T-cell (primary cell): ENCODE measurements at regions not wholly inside any gene's neighbourhood (a gene's known extent, or its start where the extent isn't known, plus 50 kb on each side); places are given as distances from the start of the nearest gene placed in this dataset.
"Not testable (repeated sequence)": the region's sequence is repeated elsewhere in the genome, so short reads cannot be mapped to it uniquely, and the experiment has no call there.

Experiments used
- ATAC-seq, 4 experiments: fragments of 200-7000 bp in 3 of 4; fragments of 150-1000 bp in 1 of 4; cut with Tn5 transposase; replicated peaks in 1 of 4; 1 replicate in 3 of 4; 2 replicates in 1 of 4; pipeline ENCODE4 v1.10.0; 2021; ENCODE audit warnings: moderate library complexity in 3 of 4, mild to moderate bottlenecking in 2 of 4, moderate number of reproducible peaks in 1 of 4
- CTCF ChIA-PET, 2 donors: fragments of 300-600 bp; sonication (Branson Sonifier 250); formaldehyde crosslinking; loops; one replicate each; lab custom pipeline; 2022; ENCODE audit warnings: antibody characterized with exemption in 2 of 2; lab: Charles Lee
- POLR2A ChIA-PET, 2 donors: fragments of 300-600 bp; sonication (Branson Sonifier 250); formaldehyde crosslinking; loops; one replicate each; lab custom pipeline; 2022; ENCODE audit warnings: antibody characterized with exemption in 2 of 2; lab: Charles Lee
- DNase-seq, 35 experiments: peaks; one replicate each; pipeline versions ENCODE4 v3.0.0 to v3.0.0-alpha.2; 2013 to 2023
- H3K27ac ChIP-seq: one replicate; pipeline ENCODE4 v1.5.1; 2013; ENCODE audit warnings: low read length
- H3K27me3 ChIP-seq, 2 experiments: replicated peaks in 1 of 2; 1 replicate in 1 of 2; 2 replicates in 1 of 2; pipeline versions ENCODE4 v1.6.1 to v1.7.0; 2013; ENCODE audit warnings: low read length in 1 of 2, mixed read lengths in 1 of 2; ENCODE audit not compliant: control insufficient read depth in 2 of 2, insufficient read depth in 2 of 2; ENCODE audit errors: extremely low read depth in 1 of 2
- H3K36me3 ChIP-seq, 2 donors: 1 replicate in 1 of 2; 2 replicates in 1 of 2; pipeline versions ENCODE4 v1.6.1 to v1.7.0; 2013; ENCODE audit warnings: low read length in 1 of 2; ENCODE audit not compliant: control insufficient read depth in 2 of 2, insufficient read depth in 1 of 2; ENCODE audit errors: extremely low read depth in 1 of 2
- H3K4me1 ChIP-seq, 2 experiments: 1 replicate in 1 of 2; 2 replicates in 1 of 2; pipeline versions ENCODE4 v1.6.1 to v1.7.0; 2013; ENCODE audit warnings: low read length in 2 of 2, mixed read lengths in 1 of 2; ENCODE audit not compliant: insufficient read depth in 2 of 2, control insufficient read depth in 1 of 2; ENCODE audit errors: extremely low read depth in 1 of 2
- H3K4me3 ChIP-seq, 2 donors: 1 replicate in 1 of 2; 2 replicates in 1 of 2; pipeline versions ENCODE4 v1.5.1 to v1.7.0; 2013; ENCODE audit warnings: mild to moderate bottlenecking in 2 of 2, low read length in 1 of 2, moderate library complexity in 1 of 2; ENCODE audit not compliant: control insufficient read depth in 1 of 2; ENCODE audit errors: extremely low read depth in 1 of 2
- H3K9me3 ChIP-seq: 2 replicates; pipeline ENCODE4 v1.7.0; 2013
- H3K27ac Mint-ChIP-seq, 2 donors: one replicate each; pipeline ENCODE4 v1.8.0; 2020 to 2021; ENCODE audit warnings: mild to moderate bottlenecking in 2 of 2, mixed read lengths in 2 of 2
- H3K27me3 Mint-ChIP-seq, 2 donors: one replicate each; pipeline ENCODE4 v1.8.0; 2021 to 2022; ENCODE audit warnings: mixed read lengths in 2 of 2
- H3K36me3 Mint-ChIP-seq: one replicate; pipeline ENCODE4 v1.8.0; 2021; ENCODE audit warnings: mixed read lengths
- H3K4me1 Mint-ChIP-seq, 3 donors: one replicate each; pipeline ENCODE4 v1.8.0; 2020 to 2022; ENCODE audit warnings: mixed read lengths in 3 of 3, mild to moderate bottlenecking in 1 of 3
- H3K4me3 Mint-ChIP-seq, 3 donors: one replicate each; pipeline ENCODE4 v1.8.0; 2020 to 2022; ENCODE audit warnings: mild to moderate bottlenecking in 3 of 3, mixed read lengths in 3 of 3, moderate library complexity in 3 of 3
- H3K9me3 Mint-ChIP-seq, 3 donors: one replicate each; pipeline ENCODE4 v1.8.0; 2020 to 2022; ENCODE audit warnings: mixed read lengths in 3 of 3
- WGBS: methylation state at CpG from one replicate; pipeline ENCODE4 v1.1.5; 2013; ENCODE audit warnings: missing lambda C conversion rate; ENCODE audit not compliant: insufficient coverage; 5-methylcytosine and 5-hydroxymethylcytosine counted together

GRCh38 chr2:132360964-132361363, 55.6 kb upstream of the GPR39 start:
- CTCF ChIA-PET, ATAC-seq, POLR2A ChIA-PET, H3K4me1 ChIP-seq, H3K4me3 ChIP-seq, H3K27me3 Mint-ChIP-seq, H3K27ac ChIP-seq, H3K27ac Mint-ChIP-seq, H3K4me3 Mint-ChIP-seq, H3K27me3 ChIP-seq, H3K36me3 ChIP-seq, H3K36me3 Mint-ChIP-seq, DNase-seq, H3K9me3 ChIP-seq, H3K4me1 Mint-ChIP-seq: not testable (repeated sequence)
- WGBS, result 73% methylated on average over 13 of the region's 19 CpGs
- H3K9me3 Mint-ChIP-seq, result peaks cover 6 to 14% (median 13%) of the 10 kb centered on the region in 3 donors

GRCh38 chr2:132361498-132361897, 55.1 kb upstream of the GPR39 start:
- H3K27ac ChIP-seq, DNase-seq, H3K27me3 ChIP-seq, CTCF ChIA-PET, ATAC-seq, POLR2A ChIA-PET, H3K36me3 Mint-ChIP-seq, H3K27ac Mint-ChIP-seq, H3K4me1 Mint-ChIP-seq, H3K4me3 ChIP-seq, H3K9me3 ChIP-seq, H3K4me1 ChIP-seq, H3K36me3 ChIP-seq, H3K27me3 Mint-ChIP-seq, H3K4me3 Mint-ChIP-seq: not testable (repeated sequence)
- H3K9me3 Mint-ChIP-seq, result peaks cover 6 to 16% (median 16%) of the 10 kb centered on the region in 3 donors
- WGBS, result no CpG with 5 or more reads among the region's 16 CpGs

GRCh38 chr2:132363352-132363751, 53.3 kb upstream of the GPR39 start:
- H3K4me1 Mint-ChIP-seq, H3K36me3 ChIP-seq, ATAC-seq, POLR2A ChIA-PET, H3K27ac Mint-ChIP-seq, H3K4me3 ChIP-seq, H3K27me3 ChIP-seq, H3K4me1 ChIP-seq, H3K27me3 Mint-ChIP-seq, H3K4me3 Mint-ChIP-seq, H3K27ac ChIP-seq, H3K36me3 Mint-ChIP-seq, DNase-seq, CTCF ChIA-PET, H3K9me3 ChIP-seq: not testable (repeated sequence)
- H3K9me3 Mint-ChIP-seq, result peaks cover 6 to 16% (median 16%) of the 10 kb centered on the region in 3 donors
- no CpG with 5 or more reads among the region's 2 CpGs for WGBS

- H3K4me3 ChIP-seq, POLR2A ChIA-PET, DNase-seq, H3K27ac Mint-ChIP-seq, H3K27ac ChIP-seq, H3K36me3 ChIP-seq, H3K4me1 ChIP-seq, H3K27me3 Mint-ChIP-seq, H3K4me1 Mint-ChIP-seq, H3K9me3 ChIP-seq, H3K27me3 ChIP-seq, CTCF ChIA-PET, ATAC-seq, H3K4me3 Mint-ChIP-seq, H3K36me3 Mint-ChIP-seq: not testable (repeated sequence)
- WGBS, result 40% methylated on average over 1 of the region's 3 CpGs
- H3K9me3 Mint-ChIP-seq, result peaks cover 6 to 16% (median 13%) of the 10 kb centered on the region in 3 donors
These were observed 50.6 kb upstream of the GPR39 start for GRCh38 chr2:132365963-132366362.

GRCh38 chr2:132366421-132367180, 50.0 kb upstream of the GPR39 start:
- Histone ChIP-seq H3K9me3 (no peaks in the 10 kb centered on the region), H3K36me3 (no peaks in the 10 kb centered on the region), H3K27ac (no peak overlapping the region), H3K4me1 (no peaks in the 10 kb centered on the region), H3K4me3 (no peak overlapping the region), H3K27me3 (no peaks in the 10 kb centered on the region)
- no peaks in the 10 kb centered on the region for H3K36me3 Mint-ChIP-seq
- ChIA-PET CTCF (no interaction called here), POLR2A (no interaction called here)
- peaks cover 6 to 16% (median 13%) of the 10 kb centered on the region in 3 donors for H3K9me3 Mint-ChIP-seq
- no CpG with 5 or more reads among the region's 5 CpGs for whole genome bisulfite sequencing
- no peaks in the 10 kb centered on the region for H3K4me1 Mint-ChIP-seq
- H3K4me3 Mint-ChIP-seq, result no peak overlapping the region
- H3K27me3 Mint-ChIP-seq, result no peaks in the 10 kb centered on the region
- H3K27ac Mint-ChIP-seq, result no peak overlapping the region
- ATAC-seq (no peak), DNase-seq (no peak)
